HG03432 (cell line): ENCODE measurements at regions not wholly inside any gene's neighbourhood (a gene's known extent, or its start where the extent isn't known, plus 50 kb on each side); places are given as distances from the start of the nearest gene placed in this dataset.

Experiments
- ATAC-seq: cut with Tn5 transposase; IDR thresholded peaks from one replicate; pipeline ENCODE4 v1.9.1; 2021; ENCODE audit warnings: mild to moderate bottlenecking, moderate library complexity; ENCODE audit not compliant: unreplicated experiment

- no peak for ATAC-seq
These were observed 87.6 kb upstream of the SLC25A26 start for GRCh38 chr3:66133050-66133757.

DNA sequence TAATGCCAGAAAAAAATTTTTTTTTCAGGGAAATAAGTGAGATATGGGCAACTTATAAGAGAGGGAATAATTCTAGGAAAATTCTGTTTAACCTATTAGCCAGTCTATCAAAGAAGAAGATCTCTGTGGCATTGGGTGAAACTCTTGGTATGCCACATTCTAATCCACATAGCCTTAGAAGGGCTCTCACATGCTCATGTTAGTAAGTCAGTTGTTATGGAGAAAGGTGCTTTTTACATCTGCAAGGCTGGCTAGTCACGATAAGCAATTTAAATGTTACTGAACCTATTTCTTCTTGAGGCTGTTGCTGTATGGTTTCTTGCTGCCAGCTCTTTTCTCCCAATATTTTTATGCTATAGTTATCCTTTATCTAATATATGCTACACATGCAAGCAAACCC, 89.9 kb upstream of the MAGI1 start:
- ATAC-seq = no peak

DNA sequence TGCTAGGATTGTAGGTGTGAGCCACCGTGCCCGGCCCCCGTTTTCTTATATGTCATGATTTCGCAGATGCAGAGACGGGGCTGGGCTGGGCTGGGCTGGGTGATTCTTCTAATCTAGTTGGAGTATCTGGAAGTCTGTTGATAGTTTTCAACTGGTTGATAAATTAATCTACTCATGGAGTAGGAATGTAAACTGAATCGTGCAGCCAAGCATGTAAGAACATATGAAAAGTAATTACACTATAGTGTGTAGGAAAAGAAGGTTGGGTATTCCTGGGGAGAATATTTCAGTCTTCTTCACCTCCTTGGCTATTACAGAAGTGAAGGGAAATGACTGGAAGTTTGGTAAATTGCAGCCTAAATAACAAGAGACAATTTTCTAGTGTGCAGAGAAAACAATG, 82.6 kb upstream of the MAGI1 start:
- ATAC-seq = no peak

DNA sequence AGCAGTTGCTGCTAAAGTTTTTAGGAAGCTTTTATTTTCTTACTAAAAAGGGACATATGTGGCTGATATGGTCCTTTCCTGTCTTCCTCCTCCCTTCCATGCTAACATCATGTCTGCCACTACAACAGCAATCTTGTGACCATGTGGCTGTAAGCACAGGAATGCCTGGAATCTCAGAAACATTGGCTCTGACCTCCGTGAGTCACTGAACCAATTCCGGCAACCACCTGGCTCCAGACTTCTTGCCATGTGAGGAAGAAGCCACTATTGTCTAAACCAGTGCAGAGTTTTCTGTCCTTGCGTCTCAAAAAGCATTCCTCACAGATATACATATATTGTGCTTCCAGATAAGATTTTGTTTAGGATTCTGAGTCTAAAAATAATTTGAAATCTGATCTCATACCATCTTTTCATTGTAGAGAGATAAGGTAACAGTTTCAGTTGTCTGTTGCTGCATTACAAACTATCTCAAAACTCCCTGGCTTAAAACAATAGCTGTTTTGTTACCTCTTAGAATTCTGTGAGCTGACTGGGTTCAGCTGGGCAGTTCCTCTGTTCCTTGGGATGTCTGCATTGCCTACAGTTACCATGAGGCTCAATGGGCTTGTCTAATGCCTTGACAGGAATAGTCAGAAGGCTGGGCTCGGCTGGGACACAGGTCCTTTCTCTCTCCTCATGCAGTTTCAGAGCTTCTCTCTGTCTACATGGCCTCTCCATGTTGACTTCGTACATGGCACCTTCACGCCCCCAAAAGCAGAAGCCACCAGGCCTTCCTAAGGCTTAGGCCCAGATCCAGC, 77.3 kb upstream of the MAGI1 start:
- no peak for ATAC-seq

GRCh38 chr3:66113542-66113941, 74.8 kb upstream of the MAGI1 start:
- ATAC-seq = no peak

GRCh38 chr3:66110840-66111239, 72.1 kb upstream of the MAGI1 start:
- ATAC-seq = no peak

DNA sequence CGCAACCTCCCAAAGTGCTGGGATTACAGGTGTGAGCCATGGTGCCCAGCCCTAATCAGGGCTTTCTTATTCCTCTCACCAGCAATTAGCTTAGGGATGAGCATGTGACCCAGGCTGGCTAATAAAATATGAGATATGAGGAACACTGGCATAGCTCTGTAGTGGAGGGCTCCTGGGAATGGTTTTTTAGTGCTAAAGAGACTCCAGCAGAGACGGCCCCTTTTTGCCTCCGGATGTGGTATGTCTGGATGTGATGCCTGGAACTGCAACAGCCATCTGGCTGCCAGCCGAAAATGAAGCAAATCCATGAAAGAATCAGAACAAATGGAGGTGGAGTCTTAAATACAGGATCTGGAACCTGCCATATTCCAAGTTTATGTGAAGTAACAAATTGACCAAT, 69.1 kb upstream of the MAGI1 start:
- ATAC-seq = no peak

DNA sequence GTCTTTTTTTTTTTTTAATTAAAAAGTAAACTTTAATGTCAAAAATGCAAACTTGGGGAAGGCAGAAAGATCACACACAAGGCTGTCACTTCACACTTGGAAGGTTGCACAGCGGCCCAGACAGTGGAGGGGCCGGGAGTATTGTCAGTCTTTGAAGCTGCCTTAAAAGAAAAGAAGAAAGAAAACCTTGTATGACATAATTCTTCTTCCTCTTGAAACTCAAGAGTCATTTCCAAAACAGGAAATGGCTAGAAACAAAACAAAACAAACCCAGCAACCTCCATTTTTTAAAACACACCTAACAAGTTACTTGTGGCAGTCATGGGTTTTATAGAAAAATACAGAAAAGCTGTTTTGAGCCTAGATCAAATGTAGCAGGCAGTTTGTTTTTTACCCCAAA, 68.1 kb upstream of the MAGI1 start:
- no peak for ATAC-seq

- ATAC-seq = no peak
These were observed 65.8 kb upstream of the MAGI1 start for GRCh38 chr3:66104535-66104934.

DNA sequence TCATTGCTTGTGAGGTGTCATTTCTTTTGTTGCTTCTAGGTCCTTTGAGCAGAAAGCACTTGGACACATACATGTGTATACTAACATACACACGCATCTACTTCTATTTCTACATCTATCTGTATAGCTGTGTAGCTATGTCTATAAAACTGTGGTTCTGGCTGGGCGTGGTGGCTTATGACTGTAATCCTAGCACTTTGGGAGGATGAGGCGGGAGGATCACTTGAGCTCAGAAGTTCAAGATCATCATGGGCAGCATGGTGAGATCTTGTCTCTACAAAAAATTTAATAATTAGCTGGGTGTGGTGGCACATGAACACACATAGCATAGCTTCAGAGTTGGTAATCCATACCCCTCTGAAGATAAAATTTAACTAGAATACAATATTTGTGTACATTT, 65.0 kb upstream of the MAGI1 start:
- ATAC-seq = no peak

- no peak for ATAC-seq
These were observed 63.2 kb upstream of the MAGI1 start for GRCh38 chr3:66101901-66102300.

GRCh38 chr3:66099541-66100065, 60.9 kb upstream of the MAGI1 start:
- ATAC-seq = no peak

DNA sequence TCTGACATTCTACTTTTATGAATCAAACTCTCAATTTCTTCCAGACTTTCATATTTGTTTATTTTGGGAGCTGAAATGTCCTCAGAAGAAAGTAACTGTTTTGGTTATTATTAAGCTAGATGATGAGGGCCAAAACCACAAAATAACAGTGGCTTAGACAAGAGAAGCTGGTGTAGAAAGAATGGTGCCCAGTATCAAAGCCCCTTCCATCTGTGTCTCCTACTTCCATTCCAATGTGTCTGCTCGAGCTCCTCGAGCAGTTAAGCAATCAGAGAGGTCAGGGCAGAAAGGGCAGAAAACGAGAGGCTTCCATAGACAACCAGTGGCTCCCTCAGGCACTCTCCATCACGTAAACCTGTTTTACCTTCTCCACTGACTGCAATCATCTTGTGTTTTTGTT, 59.7 kb upstream of the MAGI1 start:
- no peak for ATAC-seq

DNA sequence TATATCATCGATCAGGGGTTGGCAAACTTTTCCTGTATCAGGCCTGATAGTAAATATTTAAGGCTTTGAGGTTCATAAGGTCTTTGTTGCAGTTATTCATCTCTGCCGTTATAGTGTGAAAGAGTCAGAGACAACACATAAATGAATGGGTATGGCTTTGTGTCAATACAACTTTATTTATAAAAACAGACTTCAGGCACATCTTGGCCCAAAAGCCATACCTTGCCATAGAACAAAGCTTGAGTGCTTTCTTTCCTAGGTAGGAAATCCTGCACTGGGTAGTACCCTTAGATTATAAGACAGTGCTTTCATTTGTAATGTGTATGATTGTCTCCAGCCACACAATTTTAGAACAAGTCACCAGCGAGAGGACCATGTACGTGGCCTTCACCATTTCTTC, 58.9 kb upstream of the MAGI1 start:
- no peak for ATAC-seq

GRCh38 chr3:66095295-66096001, 56.7 kb upstream of the MAGI1 start:
- no peak for ATAC-seq

DNA sequence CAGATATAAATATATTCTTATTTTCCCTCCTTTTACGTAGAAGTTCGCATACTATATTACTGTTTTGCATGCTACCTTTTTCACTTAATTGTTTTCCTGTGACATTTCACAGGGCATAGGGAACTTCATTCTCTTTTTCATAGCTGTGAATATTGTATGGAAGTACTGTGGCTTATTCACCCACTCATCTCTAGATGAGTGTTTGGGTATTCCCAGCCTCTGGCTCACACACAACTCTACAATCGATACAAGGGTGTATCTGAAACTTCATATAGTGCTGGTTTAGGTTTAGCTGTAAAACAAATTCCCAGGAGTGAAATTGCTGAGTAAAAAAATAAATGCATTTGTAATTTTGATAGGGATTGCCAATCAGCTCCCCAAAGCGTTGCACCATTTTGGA, 55.3 kb upstream of the MAGI1 start:
- no peak for ATAC-seq

GRCh38 chr3:66092175-66092995, 53.7 kb upstream of the MAGI1 start:
- no peak for ATAC-seq
